Kidney (tissue), 13 donors: ENCODE measurements at regions not wholly inside any gene's neighbourhood (a gene's known extent, or its start where the extent isn't known, plus 50 kb on each side); places are given as distances from the start of the nearest gene placed in this dataset.

Experiments
- DNase-seq, 5 donors: peaks; one replicate each; pipeline ENCODE4 v3.0.0-alpha.2; 2013 to 2020
- FAIRE-seq: peaks from 2 replicates; lab custom pipeline; 2012; peaks lifted over from hg19 to GRCh38; lab: Jason Lieb, UNC
- H3K27ac ChIP-seq, 2 donors: one replicate each; pipeline ENCODE4 v1.7.0; 2013; ENCODE audit warnings: low read depth in 2 of 2, low read length in 2 of 2, inconsistent platforms in 1 of 2
- H3K27me3 ChIP-seq: one replicate; pipeline ENCODE4 v1.7.1; 2013; ENCODE audit warnings: low read length, inconsistent platforms; ENCODE audit not compliant: control insufficient read depth, insufficient read depth
- H3K36me3 ChIP-seq, 3 donors: one replicate each; pipeline versions ENCODE4 v1.7.0 to v1.7.1; 2013; ENCODE audit warnings: low read length in 3 of 3, control low read depth in 1 of 3, inconsistent platforms in 1 of 3; ENCODE audit not compliant: insufficient read depth in 3 of 3, control insufficient read depth in 2 of 3
- H3K4me1 ChIP-seq, 3 donors: one replicate each; pipeline versions ENCODE4 v1.7.0 to v1.7.1; 2013; ENCODE audit warnings: low read length in 3 of 3, inconsistent platforms in 1 of 3, low read depth in 1 of 3; ENCODE audit not compliant: control insufficient read depth in 2 of 3, insufficient read depth in 2 of 3
- H3K4me3 ChIP-seq, 3 donors: one replicate each; pipeline versions ENCODE4 v1.7.0 to v1.8.1; 2013; ENCODE audit warnings: low read length in 3 of 3, control low read depth in 1 of 3, inconsistent platforms in 1 of 3
- H3K9ac ChIP-seq, 3 donors: one replicate each; pipeline versions ENCODE4 v1.7.0 to v1.7.1; 2013; ENCODE audit warnings: low read length in 3 of 3, control low read depth in 1 of 3, inconsistent platforms in 1 of 3
- H3K9me3 ChIP-seq, 3 donors: one replicate each; pipeline versions ENCODE4 v1.7.0 to v1.7.1; 2013; ENCODE audit warnings: low read length in 3 of 3, control low read depth in 1 of 3, inconsistent platforms in 1 of 3; ENCODE audit not compliant: control insufficient read depth in 2 of 3, insufficient read depth in 1 of 3
- CTCF ChIP-seq: IDR thresholded peaks from 3 replicates; pipeline ENCODE4 v1.5.1; 2012; ENCODE audit warnings: mild to moderate bottlenecking, moderate library complexity, borderline replicate concordance; ENCODE audit not compliant: insufficient read depth; ENCODE audit errors: extremely low read depth
- intact Hi-C: fragments of 100-400 bp; cut with DNase I; formaldehyde crosslinking; loops from one replicate; pipeline ENCODE4 v1.11.1; 2022
- donor health status: control.
- donor health status: control.
- donor health status: control.
- donor health status: control.
- donor health status: control.
- donor health status: DM: yes; HTN: yes; CAD: no.
- donor health status: Normal renal cell carcinoma (clear cell type).

DNA sequence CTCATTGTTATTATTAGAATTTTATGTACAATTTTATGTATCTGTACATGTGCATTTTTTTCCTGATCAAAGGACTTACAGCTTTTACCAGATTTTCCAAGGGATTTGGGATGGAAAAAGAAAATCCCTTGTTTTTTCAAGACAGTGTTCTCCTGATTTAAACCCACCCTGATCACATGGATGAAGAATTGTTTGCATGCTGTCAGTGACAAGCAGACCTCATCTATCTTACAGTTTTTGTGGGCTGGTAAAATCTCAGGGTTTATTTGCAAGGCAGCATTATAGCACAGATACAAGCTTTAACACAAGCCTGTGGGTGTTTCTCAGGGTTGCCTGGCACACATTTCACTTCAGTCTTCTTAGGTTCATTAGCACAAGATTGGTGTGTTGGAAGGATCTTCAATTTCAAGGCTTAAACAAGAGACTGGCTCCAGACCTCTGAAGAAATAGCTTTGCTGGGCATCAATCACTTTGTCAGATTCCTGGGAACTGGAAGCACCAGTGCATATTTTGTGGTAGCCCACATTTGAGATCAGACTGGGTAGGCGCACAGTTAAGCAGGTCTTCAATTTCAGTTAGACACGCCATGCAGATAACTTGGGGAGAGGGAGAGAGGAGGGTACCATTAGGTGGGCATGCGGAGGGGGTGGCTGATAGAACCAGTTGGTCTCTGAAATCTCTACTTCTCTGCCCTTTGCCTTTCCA, 118.0 kb downstream of the TBX5 start:
- no peak for TF ChIP-seq CTCF
- no peak overlapping the region for H3K27ac ChIP-seq
- H3K9ac ChIP-seq: no peak overlapping the region
- no peaks in the 10 kb centered on the region for H3K4me1 ChIP-seq
- FAIRE-seq (no peak), DNase-seq (peak in 4 of 5 donors; percentile 40 to 78 (median 58))
- no peaks in the 10 kb centered on the region for H3K36me3 ChIP-seq
- H3K27me3 ChIP-seq: no peaks in the 10 kb centered on the region
- no peak overlapping the region for H3K4me3 ChIP-seq
- no peaks in the 10 kb centered on the region for H3K9me3 ChIP-seq
- intact Hi-C loops: no loop called here

DNA sequence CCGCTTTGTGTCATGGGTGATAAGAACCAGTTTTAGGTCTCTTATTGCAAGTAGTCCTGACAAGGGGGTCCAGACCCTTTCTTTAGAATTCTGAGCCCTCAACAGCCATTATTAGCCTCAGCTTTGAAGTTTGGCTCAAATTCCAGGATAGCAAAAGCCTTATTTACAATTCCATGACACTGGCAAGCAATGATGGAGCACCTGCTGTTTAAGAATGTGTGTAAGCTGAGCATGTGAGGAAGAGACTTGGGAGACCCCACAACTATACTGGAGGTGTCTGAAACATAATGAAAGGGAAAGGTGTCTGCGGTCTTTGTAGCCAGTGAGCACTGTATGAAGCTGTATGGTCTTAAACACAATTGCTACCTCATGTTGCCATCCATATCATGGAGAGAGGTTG, 119.8 kb downstream of the TBX5 start:
- no peak overlapping the region for H3K4me3 ChIP-seq
- H3K9me3 ChIP-seq: no peaks in the 10 kb centered on the region
- intact Hi-C loops: no loop called here
- no peak overlapping the region for H3K9ac ChIP-seq
- no peaks in the 10 kb centered on the region for H3K27me3 ChIP-seq
- FAIRE-seq (no peak), DNase-seq (no peak)
- no peaks in the 10 kb centered on the region for H3K36me3 ChIP-seq
- H3K27ac ChIP-seq: no peak overlapping the region
- no peak for TF ChIP-seq CTCF
- H3K4me1 ChIP-seq: no peaks in the 10 kb centered on the region

GRCh38 chr12:114285554-114285953, 120.4 kb downstream of the TBX5 start:
- Histone ChIP-seq H3K4me1 (no peaks in the 10 kb centered on the region), H3K36me3 (no peaks in the 10 kb centered on the region), H3K27me3 (no peaks in the 10 kb centered on the region), H3K9me3 (no peaks in the 10 kb centered on the region), H3K27ac (no peak overlapping the region), H3K4me3 (no peak overlapping the region), H3K9ac (no peak overlapping the region)
- no peak for TF ChIP-seq CTCF
- FAIRE-seq (no peak), DNase-seq (no peak)
- intact Hi-C loops: no loop called here

DNA sequence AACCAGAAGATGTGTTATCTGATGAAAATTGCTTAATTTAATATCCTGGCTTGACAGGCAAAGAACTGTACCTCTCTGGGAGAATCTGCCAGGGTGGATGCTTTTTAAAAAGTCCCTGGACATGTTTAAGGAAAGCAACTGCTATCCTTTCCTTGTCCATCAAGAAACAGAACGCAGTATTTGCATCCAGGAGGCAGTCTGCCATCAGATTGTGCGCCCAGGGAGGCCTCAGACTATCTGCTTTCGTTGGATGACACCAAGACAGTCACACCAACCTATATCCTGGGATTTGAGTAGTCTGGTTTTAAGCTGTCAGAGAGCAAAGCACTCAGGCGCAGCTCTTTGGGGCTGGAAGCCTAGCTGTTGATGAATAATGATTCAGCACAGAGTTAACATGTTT, 121.9 kb downstream of the TBX5 start:
- FAIRE-seq: no peak
- no peak for TF ChIP-seq CTCF
- Histone ChIP-seq H3K27me3 (no peaks in the 10 kb centered on the region), H3K4me3 (no peak overlapping the region), H3K27ac (no peak overlapping the region), H3K4me1 (no peaks in the 10 kb centered on the region), H3K9ac (no peak overlapping the region), H3K36me3 (no peaks in the 10 kb centered on the region), H3K9me3 (no peaks in the 10 kb centered on the region)
- intact Hi-C loops: no loop called here
- no peak for DNase-seq
